Endodermal cell (in vitro differentiated cells): ENCODE measurements at regions not wholly inside any gene's neighbourhood (a gene's known extent, or its start where the extent isn't known, plus 50 kb on each side); places are given as distances from the start of the nearest gene placed in this dataset.

Source experiments
- DNase-seq: peaks from one replicate; pipeline ENCODE4 v3.0.0-alpha.2; 2017
- H3K27ac ChIP-seq: 2 replicates; pipeline ENCODE4 v1.5.1; 2013; ENCODE audit warnings: mild to moderate bottlenecking, low read depth, low read length, moderate library complexity
- H3K27me3 ChIP-seq: 2 replicates; pipeline ENCODE4 v1.6.1; 2013; ENCODE audit warnings: mild to moderate bottlenecking, low read length, moderate library complexity; ENCODE audit not compliant: insufficient read depth, control insufficient read depth, poor library complexity, severe bottlenecking
- H3K36me3 ChIP-seq: 2 replicates; pipeline ENCODE4 v1.7.0; 2013; ENCODE audit warnings: mild to moderate bottlenecking, low read length, moderate library complexity; ENCODE audit not compliant: control insufficient read depth, insufficient read depth
- H3K4me1 ChIP-seq: one replicate; pipeline ENCODE4 v1.7.0; 2013; ENCODE audit warnings: low read length; ENCODE audit not compliant: control insufficient read depth, insufficient read depth
- H3K4me3 ChIP-seq: 2 replicates; pipeline ENCODE4 v1.5.1; 2013; ENCODE audit warnings: mild to moderate bottlenecking, low read length, moderate library complexity
- H3K9ac ChIP-seq: 2 replicates; pipeline ENCODE4 v1.6.1; 2013; ENCODE audit warnings: mild to moderate bottlenecking, low read length, moderate library complexity; ENCODE audit not compliant: poor library complexity, severe bottlenecking; ENCODE audit errors: extremely low read depth
- H3K9me3 ChIP-seq: 2 replicates; pipeline ENCODE4 v1.6.1; 2013; ENCODE audit warnings: mild to moderate bottlenecking, low read length, moderate library complexity; ENCODE audit not compliant: control insufficient read depth
- H3K27ac Mint-ChIP-seq: 2 replicates; pipeline ENCODE4 v1.8.0; 2020; ENCODE audit warnings: mixed read lengths
- H3K27me3 Mint-ChIP-seq: 2 replicates; pipeline ENCODE4 v1.8.0; 2021; ENCODE audit warnings: mild to moderate bottlenecking, mixed read lengths; ENCODE audit not compliant: insufficient read depth
- H3K36me3 Mint-ChIP-seq: 2 replicates; pipeline ENCODE4 v1.8.0; 2020; ENCODE audit warnings: low read depth, mixed read lengths
- H3K4me1 Mint-ChIP-seq: 2 replicates; pipeline ENCODE4 v1.8.0; 2020; ENCODE audit warnings: mixed read lengths
- H3K4me3 Mint-ChIP-seq: 2 replicates; pipeline ENCODE4 v1.8.0; 2020; ENCODE audit warnings: mild to moderate bottlenecking, moderate library complexity, mixed read lengths
- H3K9me3 Mint-ChIP-seq: 2 replicates; pipeline ENCODE4 v1.8.0; 2020; ENCODE audit warnings: mild to moderate bottlenecking, mixed read lengths
- CTCF ChIP-seq: fragments of 200-600 bp; sonication (generic); conservative IDR thresholded peaks from 2 replicates; pipeline ENCODE4 v1.5.0; 2021; ENCODE audit warnings: antibody characterized with exemption, mild to moderate bottlenecking
- WGBS, 2 experiments: methylation state at CpG; one replicate each; pipeline versions ENCODE4 v1.1.5 to v1.1.7; 2013; ENCODE audit warnings: missing lambda C conversion rate in 2 of 2, mixed read lengths in 1 of 2; ENCODE audit not compliant: insufficient coverage in 1 of 2, insufficient read length in 1 of 2; 5-methylcytosine and 5-hydroxymethylcytosine counted together

GRCh38 chr3:99114565-99115291, 213.2 kb upstream of the DCBLD2 start:
- DNase-seq, result peak; percentile 85
- Histone ChIP-seq H3K27me3 (no peaks in the 10 kb centered on the region), H3K9me3 (no peaks in the 10 kb centered on the region), H3K36me3 (no peaks in the 10 kb centered on the region), H3K9ac (no peak overlapping the region), H3K4me1 (no peaks in the 10 kb centered on the region), H3K27ac (no peak overlapping the region), H3K4me3 (no peak overlapping the region)
- Mint-ChIP-seq H3K4me1 (no peaks in the 10 kb centered on the region), H3K4me3 (no peak overlapping the region), H3K27ac (no peak overlapping the region), H3K9me3 (no peaks in the 10 kb centered on the region), H3K27me3 (no peaks in the 10 kb centered on the region), H3K36me3 (no peaks in the 10 kb centered on the region)
- TF ChIP-seq CTCF, result peak; percentile 92
- 86 to 87% methylated on average over 6 to 9 of the region's 9 CpGs for WGBS, 2 experiments

- TF ChIP-seq CTCF, result no peak
- Histone ChIP-seq H3K4me1 (no peaks in the 10 kb centered on the region), H3K27me3 (no peaks in the 10 kb centered on the region), H3K4me3 (no peak overlapping the region), H3K27ac (no peak overlapping the region), H3K9ac (no peak overlapping the region), H3K36me3 (no peaks in the 10 kb centered on the region), H3K9me3 (no peaks in the 10 kb centered on the region)
- H3K4me1 Mint-ChIP-seq, result no peaks in the 10 kb centered on the region
- WGBS, 2 experiments, result 91% methylated on average over 3 of the region's 3 CpGs; no CpG with 5 or more reads in 1 of the 2 experiments
- H3K36me3 Mint-ChIP-seq, result no peaks in the 10 kb centered on the region
- no peak overlapping the region for H3K27ac Mint-ChIP-seq
- H3K27me3 Mint-ChIP-seq, result no peaks in the 10 kb centered on the region
- no peak overlapping the region for H3K4me3 Mint-ChIP-seq
- no peaks in the 10 kb centered on the region for H3K9me3 Mint-ChIP-seq
- no peak for DNase-seq
Measured at GRCh38 chr3:99111235-99111634, 209.7 kb upstream of the DCBLD2 start.

- Mint-ChIP-seq H3K9me3 (no peaks in the 10 kb centered on the region), H3K36me3 (no peaks in the 10 kb centered on the region), H3K4me3 (no peak overlapping the region), H3K27ac (no peak overlapping the region), H3K4me1 (no peaks in the 10 kb centered on the region), H3K27me3 (no peaks in the 10 kb centered on the region)
- Histone ChIP-seq H3K9me3 (no peaks in the 10 kb centered on the region), H3K9ac (no peak overlapping the region), H3K27me3 (no peaks in the 10 kb centered on the region), H3K27ac (no peak overlapping the region), H3K36me3 (no peaks in the 10 kb centered on the region), H3K4me1 (no peaks in the 10 kb centered on the region), H3K4me3 (no peak overlapping the region)
- DNase-seq, result no peak
- 91 to 100% methylated on average over 2 to 4 of the region's 4 CpGs for WGBS, 2 experiments
- TF ChIP-seq CTCF, result no peak
Measured at GRCh38 chr3:99110401-99110800, 208.9 kb upstream of the DCBLD2 start.
